HuH-7 (cell line): ENCODE measurements at regions not wholly inside any gene's neighbourhood (a gene's known extent, or its start where the extent isn't known, plus 50 kb on each side); places are given as distances from the start of the nearest gene placed in this dataset.
"Not testable (repeated sequence)": the region's sequence is repeated elsewhere in the genome, so short reads cannot be mapped to it uniquely, and the experiment has no call there.

Source experiments
- DNase-seq: peaks from one replicate; pipeline ENCODE4 v3.0.0; 2011; ENCODE audit warnings: low spot score

DNA sequence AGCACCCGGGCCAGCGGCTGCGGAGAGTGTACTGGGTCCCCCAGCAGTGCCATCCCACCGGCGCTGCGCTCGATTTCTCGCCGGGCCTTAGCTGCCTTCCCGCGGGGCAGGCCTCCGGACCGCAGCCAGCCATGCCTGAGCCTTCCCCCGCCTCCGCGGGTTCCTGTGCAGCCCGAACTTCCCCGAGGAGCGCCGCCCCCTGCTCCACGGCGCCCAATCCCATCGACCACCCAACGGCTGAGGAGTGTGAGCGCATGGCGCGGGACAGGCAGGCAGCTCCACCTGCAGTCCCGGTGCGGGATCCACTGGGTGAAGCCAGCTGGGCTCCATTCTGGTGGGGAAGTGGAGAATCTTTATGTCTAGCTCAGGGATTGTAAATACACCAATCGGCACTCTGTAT lies 325.4 kb downstream of the PPP1R3A start:
- DNase-seq = not testable (repeated sequence)

DNA sequence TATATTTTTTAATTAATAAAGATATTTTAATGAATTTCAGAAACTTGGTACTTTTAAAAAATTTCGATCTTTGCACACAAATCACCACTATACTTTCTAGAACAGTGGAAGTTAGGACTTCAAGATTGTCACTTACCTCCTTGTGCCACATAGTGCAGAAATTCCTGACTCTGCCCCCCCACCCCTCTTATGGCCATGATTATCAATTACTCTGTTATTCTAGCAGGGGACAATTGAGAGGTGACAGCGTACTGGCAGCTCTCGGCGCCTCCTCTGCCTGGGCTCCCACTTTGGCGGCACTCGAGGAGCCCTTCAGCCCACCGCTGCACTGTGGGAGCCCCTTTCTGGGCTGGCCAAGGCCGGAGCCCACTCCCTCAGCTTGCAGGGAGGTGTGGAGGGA lies 325.9 kb downstream of the PPP1R3A start:
- not testable (repeated sequence) for DNase-seq

DNA sequence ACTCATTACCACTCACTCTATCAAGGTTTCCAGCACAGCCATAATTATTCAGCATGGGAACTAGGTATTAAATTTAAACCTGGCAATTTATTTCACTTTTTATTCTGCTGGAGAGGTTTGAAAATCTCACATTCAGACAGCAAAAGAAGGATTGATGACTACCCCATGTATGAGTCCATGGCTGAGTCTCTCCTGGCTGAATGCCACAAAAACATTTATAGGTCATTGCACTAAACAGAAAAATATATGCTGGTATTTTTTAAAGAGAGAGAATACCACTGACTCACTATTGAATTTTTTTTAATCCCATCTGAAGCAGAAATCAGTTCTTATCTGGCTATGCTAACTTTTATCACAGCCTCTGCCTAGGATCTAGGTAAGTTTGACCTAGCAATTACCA lies 336.3 kb downstream of the PPP1R3A start:
- DNase-seq = no peak

DNA sequence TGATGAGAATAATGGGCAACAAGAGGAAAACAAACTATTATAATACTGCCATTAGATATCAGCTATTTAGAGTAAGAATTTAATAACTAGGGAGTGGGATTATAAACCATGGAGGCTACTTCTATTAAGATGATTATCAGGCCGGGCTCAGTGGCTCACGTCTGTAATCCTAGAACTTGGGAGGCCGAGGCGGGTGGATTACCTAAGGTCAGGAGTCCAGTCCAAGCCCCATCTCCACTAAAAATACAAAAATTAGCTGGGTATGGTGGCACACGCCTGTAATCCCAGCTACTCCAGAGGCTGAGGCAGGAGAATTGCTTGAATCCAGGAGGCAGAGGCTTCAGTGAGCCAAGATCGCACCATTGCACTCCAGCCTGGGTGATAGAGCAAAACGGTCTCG lies 355.6 kb downstream of the PPP1R3A start:
- DNase-seq = not testable (repeated sequence)

DNA sequence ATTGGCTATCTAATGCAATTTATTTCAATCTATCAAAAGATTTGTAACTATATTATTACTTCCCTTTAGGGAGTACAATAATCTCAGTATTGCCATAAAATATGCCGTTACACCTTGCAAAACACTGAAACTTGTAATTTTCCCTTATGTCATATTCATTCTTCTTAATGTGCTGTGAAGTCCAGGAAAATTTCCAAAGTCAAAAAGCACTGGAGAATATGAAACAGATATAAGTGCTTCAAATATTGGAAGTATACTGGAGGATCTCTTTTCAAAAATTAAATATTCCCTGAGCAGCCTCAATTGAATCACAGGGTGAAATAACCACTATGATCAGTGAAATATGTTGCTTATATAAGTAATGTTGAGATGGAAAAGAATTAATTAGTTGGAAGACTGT lies 356.0 kb downstream of the PPP1R3A start:
- no peak for DNase-seq

DNA sequence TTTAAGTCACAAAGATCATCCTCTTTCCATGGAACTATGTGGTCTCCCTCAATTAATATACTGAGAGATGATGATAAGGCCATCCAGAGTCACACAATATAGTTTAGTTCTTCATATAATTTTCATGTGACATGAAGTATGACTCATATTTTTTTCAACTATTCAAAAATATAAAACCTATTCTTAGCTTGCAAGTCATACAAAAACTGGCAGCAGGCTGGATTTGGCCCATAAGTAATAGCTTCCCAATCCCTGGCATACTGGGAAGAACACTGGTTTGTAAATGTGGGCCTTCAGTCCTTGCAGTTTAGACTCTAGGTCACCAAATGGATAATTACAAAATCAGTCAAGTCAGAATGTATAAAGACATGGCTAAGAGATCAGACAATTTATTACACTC lies 356.6 kb downstream of the PPP1R3A start:
- DNase-seq = no peak

DNA sequence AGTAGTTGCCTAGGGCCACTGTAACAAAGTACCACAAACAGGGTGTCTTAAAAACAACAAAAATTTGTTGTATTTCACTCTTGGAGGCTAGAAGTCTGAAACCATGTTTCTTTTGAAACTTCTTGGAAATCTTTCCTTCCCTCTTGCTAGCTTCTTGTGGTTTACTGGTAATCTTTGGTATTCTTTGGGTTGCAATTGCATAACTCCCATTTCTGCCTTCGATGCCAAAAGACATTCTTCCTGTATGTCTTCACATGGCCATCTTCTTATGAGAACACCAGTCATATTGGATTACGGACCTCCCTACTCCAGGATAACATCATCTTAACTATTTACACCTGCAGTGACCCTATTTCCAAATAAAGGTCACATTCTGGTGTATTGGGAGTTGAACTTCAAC lies 357.4 kb downstream of the PPP1R3A start:
- no peak for DNase-seq

DNA sequence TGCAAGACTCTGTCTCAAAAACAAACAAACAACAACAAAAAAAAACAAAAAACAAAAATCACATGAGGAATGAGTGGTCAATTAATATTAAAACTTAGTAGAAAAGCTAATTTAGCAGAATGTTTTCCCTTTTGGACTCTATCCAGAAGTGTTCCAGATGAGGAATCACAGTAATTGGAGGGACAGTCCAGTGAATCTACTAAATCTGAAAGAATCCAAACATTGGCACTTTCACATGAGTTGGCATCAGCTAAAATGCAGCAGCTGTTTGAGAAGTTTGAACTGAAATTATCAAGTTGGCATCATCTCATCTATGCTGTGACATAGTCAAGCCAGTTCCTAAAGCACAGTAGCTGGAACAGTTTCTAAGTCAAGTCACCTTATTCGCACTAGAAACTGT lies 367.8 kb downstream of the PPP1R3A start:
- DNase-seq = no peak

DNA sequence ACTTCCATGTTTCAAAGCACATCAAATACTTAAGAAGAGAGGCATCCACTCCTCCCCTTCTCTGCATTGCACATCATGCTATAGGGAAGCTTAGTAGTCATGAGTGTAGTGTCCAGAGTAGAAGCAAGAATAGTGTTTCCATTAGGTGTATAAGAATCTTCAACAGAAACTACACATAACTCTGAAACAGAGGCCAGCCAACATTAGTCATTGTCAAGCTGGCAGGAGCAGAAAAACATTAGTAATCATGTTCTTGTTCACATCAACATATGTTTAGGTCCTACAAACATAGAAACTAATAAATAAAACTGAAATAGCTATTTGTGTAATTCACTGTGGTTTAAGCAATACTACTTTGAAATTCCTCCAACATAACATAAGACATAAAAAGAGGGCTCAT lies 370.2 kb downstream of the PPP1R3A start:
- no peak for DNase-seq

DNA sequence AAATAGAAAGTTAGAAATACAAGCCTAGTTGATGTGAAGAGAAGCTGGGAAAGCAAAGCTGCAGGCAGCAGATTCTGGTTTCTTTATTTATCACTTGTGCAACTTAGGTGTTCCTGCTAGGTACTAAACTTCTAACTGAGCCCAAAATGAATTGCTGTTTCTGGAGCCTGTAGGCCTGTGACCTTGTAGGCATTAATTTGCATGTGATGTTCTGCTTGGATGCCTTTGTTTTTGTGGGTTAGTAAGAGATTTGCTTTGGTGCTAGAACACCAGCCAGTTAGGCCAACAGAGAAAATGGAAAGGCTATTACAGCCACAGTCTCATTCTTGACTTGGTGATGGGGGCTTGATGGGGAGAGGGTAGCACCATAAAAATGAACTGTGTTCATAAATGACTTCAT lies 370.7 kb downstream of the PPP1R3A start:
- no peak for DNase-seq

DNA sequence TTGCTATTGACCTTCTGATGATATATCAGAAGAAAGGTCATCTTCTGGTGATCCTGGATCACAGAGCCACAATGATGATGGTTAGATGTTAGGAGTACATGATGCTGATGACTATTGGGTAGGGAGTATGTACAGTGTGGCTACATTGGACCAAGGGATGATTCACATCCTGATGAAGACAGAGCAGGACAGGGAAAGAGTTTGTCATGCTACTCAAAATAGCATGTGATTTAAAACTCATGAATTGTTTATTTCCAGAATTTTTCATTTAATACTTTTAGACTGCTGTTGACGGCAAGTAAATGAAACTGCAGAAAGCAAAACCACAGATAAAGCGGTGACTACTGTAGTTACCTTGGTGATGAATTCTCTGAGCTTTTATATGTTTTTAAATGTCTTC lies 397.3 kb downstream of the PPP1R3A start:
- DNase-seq = no peak

DNA sequence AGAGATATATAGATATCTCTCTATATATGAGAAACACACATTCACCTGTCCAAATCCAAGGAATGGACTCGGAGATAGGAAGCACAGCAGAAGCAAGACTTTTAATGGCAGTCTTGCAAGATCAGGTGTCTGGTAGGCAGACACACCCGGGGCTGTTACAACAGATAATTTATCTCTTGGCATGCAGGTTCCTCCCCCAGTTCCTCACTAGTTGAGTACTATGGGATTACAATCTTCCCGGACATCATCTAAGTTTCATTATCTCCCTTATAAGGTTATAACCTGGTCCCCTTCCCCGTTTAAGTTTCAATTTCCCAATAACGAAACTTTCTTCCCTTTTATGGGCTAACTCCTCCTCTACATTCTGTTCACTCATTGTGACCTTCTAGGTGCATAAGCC lies 399.3 kb downstream of the PPP1R3A start:
- no peak for DNase-seq

DNA sequence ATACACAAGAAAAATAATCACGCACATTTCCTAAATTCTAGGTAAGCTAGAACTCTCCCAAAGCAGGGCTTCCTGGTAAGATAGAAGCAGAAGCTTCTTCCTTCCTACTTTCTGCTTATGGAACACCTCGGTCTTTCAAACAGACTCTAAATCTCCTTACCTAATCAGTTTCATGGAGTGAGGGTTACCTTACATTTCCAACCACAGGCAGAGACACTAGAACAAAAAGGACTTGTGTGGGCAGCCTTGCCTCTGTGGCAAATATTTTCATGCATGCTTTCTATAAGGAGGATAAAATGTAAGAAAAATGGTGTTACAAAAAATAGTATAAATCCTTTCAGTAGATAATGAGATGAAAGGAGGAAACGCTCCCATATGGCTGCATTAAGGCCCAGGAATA lies 386.3 kb upstream of the SMIM30 start:
- DNase-seq = no peak

DNA sequence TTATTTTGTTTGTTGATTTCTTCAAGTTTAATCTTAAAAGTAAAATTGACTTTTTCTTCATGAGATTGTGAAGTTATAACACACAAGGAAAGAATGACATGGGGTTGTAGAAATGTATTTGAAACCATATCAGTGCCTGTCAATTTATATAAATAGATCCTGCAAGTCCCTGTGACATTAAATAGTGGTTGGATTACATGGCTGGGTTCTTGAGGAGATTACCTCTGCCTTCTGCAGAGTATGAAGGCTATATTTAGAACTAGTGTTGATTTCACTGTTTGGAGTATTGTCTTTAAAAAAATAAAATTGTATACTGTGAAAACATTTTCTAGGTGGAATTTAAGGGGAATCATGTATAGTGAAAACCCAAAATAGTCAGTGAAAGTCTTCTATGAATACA lies 385.8 kb upstream of the SMIM30 start:
- no peak for DNase-seq

DNA sequence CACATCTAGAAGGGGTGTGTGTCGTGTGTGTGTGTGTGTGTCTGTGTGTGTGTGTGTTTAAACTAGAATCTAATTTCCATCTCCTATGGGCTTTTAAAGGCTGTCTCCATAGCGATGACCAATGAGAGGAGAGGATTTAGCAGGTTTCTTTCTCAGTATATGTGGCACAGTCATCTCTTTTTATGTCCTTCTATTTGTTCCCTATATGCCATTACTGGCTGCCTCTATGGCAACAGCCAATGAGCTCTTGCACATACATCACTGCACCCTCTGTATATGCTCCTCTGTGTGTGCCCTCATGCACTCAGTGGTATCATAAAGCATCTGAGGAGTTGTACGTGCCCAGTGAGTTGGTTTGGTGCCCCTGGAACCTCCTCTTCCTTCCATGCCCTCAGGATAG lies 378.2 kb upstream of the SMIM30 start:
- DNase-seq = not testable (repeated sequence)

DNA sequence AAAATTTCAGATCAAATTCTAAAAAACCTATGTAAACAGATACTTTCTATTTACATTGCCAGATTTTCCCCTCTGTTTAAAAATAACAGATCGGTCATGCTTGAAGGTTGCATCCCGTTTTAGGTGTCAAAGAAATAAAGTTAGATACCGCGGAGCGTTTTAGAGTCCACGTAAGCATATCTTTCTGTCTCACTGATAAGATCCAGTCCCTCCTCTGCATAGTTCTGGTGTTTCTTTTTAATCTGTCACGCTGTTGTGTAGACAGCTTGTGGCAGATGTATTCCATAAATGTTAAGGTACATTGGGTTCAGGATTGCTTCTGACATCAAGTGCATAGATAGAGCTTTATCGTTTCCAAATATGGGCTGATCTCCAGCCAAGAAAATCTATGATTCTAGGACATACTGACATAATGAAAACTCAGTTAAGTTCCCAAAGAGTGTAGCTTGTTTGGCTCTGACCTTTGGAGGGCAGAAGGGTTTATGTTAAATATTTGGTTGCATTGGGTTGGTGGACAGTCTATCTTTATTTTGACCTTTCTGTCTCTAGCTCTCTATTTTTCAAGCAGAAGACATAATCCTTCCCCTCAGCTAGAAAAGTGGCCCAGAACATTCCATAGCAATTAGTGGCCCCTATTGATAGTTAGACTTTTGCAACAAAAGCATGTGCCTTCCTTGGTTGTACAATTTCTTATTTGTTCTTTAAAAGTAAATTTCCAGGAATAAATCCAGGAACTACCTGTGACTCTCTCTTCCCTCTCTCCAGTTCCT lies 376.6 kb upstream of the SMIM30 start:
- DNase-seq = not testable (repeated sequence)

DNA sequence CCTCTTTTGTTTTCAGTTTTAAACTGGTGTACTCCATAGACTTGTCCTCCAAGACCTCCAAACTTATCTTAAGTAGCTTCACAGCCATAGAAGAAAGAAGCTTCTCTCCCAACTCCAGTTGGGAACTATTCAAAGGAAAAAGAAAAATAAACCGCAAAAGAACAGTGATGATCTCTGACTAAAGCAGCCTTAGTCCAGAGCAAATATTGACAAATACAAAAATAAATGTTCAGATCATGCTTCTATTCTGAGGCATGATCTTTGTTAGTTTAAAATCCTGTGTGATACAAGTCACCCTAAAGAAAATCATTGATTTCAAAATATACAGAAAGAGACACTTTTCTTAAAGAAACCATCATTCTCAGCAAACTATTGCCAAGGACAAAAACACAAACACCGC lies 373.0 kb upstream of the SMIM30 start:
- no peak for DNase-seq

DNA sequence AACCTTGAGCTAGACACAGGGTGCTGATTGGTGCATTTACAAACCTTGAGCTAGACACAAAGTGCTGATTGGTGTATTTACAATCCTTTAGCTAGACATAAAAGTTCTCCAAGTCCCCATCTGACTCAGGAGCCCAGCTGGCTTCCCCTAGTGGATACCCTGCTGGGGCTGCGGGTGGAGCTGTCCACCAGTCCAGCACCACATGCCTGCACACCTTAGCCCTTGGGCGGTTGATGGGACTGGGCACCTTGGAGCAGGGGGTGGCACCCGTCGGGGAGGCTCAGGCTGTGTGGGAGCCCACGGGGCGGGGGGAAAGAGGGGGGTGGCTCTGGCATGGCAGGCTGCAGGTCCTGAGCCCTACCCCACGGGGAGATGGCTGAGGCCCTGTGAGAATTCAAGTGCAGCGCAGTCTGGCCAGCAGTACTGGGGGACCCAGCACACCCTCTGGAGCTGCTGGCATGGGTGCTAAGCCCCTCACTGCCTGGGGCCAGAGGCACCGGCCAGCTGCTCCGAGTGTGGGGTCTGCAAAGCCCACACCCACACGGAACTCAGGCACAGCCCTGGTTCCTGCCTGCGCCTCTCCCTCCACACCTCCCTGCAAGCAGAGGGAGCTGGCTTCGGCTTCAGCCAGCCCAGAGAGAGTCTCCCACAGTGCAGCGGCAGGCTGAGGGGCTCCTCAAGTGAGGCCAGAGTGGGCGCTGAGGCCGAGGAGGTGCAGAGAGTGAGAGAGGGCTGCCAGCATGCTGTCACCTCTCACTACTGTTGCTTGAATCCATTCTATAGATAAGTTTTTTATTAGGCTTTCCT lies 369.8 kb upstream of the SMIM30 start:
- no peak for DNase-seq

DNA sequence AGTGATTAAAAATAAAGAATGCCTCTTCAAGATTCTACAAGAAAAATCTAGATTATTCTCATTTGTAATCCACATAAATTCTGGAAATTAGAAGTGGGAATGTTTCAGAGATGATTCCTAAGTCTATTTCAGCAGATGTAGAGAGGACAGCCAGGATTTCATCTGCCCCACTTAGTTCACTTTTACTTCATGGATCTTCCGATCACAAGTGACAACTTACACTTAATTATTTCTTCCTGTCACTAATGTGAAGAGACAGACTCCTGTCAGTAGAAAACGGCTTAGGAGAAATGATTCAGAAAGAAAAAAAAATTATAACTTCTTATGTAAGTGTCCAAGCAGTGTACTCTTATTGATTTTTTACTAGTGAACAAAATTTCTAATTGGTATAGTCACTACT lies 368.2 kb upstream of the SMIM30 start:
- no peak for DNase-seq

DNA sequence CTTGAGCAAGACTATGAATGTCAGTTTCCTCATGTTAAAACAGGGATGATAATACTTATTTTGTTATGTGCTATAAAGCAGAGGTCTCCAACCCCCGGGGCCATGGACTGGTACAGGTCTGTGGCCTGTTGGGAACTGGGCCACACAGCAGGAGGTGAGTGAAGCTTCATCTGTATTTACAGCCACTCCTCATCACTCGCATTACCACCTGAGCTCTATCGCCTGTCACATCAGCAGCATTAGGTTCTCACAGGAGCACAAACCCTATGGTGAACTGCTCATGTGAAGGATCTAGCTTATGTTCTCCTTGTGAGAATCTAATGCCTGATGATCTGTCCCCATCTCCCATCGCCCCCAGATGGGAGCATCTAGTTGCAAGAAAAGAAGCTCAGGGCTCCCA lies 365.3 kb upstream of the SMIM30 start:
- DNase-seq = no peak

DNA sequence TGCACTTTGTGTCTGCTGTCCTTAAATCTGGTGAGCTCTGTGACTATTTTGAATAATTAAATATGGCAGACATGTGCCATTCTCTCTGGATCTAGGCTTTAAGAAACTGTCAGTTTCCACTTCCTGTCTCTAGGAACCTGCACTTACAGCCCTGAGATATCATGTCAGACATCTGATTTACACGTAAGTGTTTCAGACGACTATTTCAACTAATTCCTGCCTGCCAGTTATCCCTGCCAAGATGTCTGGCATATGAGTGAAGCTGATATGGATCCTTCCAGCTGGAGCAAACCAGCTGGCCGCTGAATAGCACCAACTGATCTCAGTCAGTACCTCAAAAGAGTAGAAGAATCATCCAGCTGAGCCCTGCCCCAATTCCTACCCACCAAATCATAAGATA lies 362.2 kb upstream of the SMIM30 start:
- no peak for DNase-seq

DNA sequence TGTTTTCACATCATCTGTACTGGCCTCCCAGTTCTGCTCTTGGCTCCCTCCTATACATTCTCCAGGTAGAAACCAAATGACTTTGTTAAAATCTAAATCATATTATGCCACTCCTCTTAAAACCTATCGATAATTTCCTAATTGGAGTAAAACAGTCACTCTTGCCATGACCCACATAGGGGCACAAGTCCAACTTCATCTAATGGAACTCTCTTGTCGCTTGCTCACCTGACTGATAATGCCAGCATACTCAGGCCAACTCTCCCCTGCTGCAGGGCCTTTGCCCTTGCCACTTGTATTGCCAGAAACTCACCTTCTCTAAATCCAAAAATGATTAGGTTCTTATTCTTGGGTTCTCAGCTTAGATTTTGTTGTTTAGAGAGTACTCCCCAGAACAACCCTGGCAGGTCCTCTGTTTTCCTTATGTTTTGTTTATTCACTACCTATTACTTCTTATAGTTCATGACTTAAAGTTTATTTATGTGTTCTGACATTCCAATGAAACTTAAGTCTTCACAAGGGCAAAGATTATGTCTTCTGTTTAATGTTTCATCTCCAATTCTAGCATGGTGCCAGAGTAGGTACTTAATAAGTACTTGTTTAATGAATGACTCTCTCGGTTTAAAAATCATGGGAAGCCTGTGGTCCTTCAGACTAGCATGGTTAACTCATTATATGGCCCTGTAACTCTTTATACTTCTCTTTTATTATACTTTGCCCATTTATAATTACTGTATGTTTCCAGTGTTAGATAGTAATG lies 345.9 kb upstream of the SMIM30 start:
- DNase-seq = no peak

DNA sequence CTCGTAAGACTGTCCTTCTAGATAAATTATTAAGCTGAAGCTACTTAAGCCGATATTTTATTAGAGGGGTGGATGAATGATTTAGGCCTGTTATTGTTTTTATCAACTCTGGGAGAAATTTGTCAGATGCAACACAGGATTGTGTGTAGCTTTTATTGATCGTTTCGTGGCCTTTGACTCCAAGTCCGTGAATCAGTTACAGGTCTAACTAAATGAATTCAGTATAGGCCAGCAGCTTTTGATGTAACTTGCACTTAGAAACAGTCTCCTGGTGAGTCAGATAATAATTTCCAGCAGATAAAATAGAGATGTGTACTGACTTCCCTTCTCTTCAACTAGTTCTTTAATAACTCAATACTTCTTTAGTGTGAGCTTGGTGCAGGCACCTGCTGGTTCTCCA lies 341.7 kb upstream of the SMIM30 start:
- no peak for DNase-seq
